Islet of Langerhans (tissue), 1 donor: ENCODE measurements at regions not wholly inside any gene's neighbourhood (a gene's known extent, or its start where the extent isn't known, plus 50 kb on each side); places are given as distances from the start of the nearest gene placed in this dataset.

Source experiments
- FAIRE-seq: peaks from one replicate; lab custom pipeline; 2011; peaks lifted over from hg19 to GRCh38; lab: Jason Lieb, UNC

- FAIRE-seq = no peak
These were observed 1198.2 kb upstream of the PCDH20 start for GRCh38 chr13:62613819-62614218.

GRCh38 chr13:62611343-62611742, 1195.7 kb upstream of the PCDH20 start:
- no peak for FAIRE-seq

GRCh38 chr13:62598708-62599107, 1183.1 kb upstream of the PCDH20 start:
- no peak for FAIRE-seq

- FAIRE-seq = no peak
These were observed 1180.3 kb upstream of the PCDH20 start for GRCh38 chr13:62595976-62596375.

- no peak for FAIRE-seq
These were observed 1178.2 kb upstream of the PCDH20 start for GRCh38 chr13:62593804-62594203.

GRCh38 chr13:62583466-62583865, 1167.8 kb upstream of the PCDH20 start:
- FAIRE-seq = no peak

- FAIRE-seq = no peak
These were observed 1162.8 kb upstream of the PCDH20 start for GRCh38 chr13:62578402-62578801.

GRCh38 chr13:62564770-62565169, 1149.1 kb upstream of the PCDH20 start:
- FAIRE-seq = no peak

GRCh38 chr13:62563251-62563650, 1147.6 kb upstream of the PCDH20 start:
- no peak for FAIRE-seq

GRCh38 chr13:62556978-62557377, 1141.3 kb upstream of the PCDH20 start:
- FAIRE-seq = no peak

GRCh38 chr13:62551588-62551987, 1135.9 kb upstream of the PCDH20 start:
- FAIRE-seq = no peak

GRCh38 chr13:62544928-62545327, 1129.3 kb upstream of the PCDH20 start:
- peak; percentile 30 for FAIRE-seq

GRCh38 chr13:62537593-62537992, 1121.9 kb upstream of the PCDH20 start:
- FAIRE-seq = no peak

- peak; percentile 43 for FAIRE-seq
These were observed 1110.0 kb upstream of the PCDH20 start for GRCh38 chr13:62525652-62526051.

GRCh38 chr13:62524498-62524897, 1108.8 kb upstream of the PCDH20 start:
- FAIRE-seq = no peak

- no peak for FAIRE-seq
These were observed 1108.4 kb upstream of the PCDH20 start for GRCh38 chr13:62524061-62524460.

GRCh38 chr13:62512194-62513141, 1096.8 kb upstream of the PCDH20 start:
- FAIRE-seq = peak; percentile 78

- FAIRE-seq = no peak
These were observed 1095.4 kb upstream of the PCDH20 start for GRCh38 chr13:62510906-62511655.

GRCh38 chr13:62502588-62502987, 1086.9 kb upstream of the PCDH20 start:
- no peak for FAIRE-seq

GRCh38 chr13:62489731-62490130, 1074.1 kb upstream of the PCDH20 start:
- FAIRE-seq = no peak

GRCh38 chr13:62483774-62484173, 1068.1 kb upstream of the PCDH20 start:
- FAIRE-seq = no peak

GRCh38 chr13:62482351-62482750, 1066.7 kb upstream of the PCDH20 start:
- no peak for FAIRE-seq

GRCh38 chr13:62473944-62474237, 1058.2 kb upstream of the PCDH20 start:
- FAIRE-seq = no peak
